ENCODE measurements at regions not wholly inside any gene's neighbourhood (a gene's known extent, or its start where the extent isn't known, plus 50 kb on each side); places are given as distances from the start of the nearest gene placed in this dataset.

GRCh38 chr2:181243319-181243718, 213.9 kb upstream of the ITGA4 start:
- TF ChIP-seq EZH2 (IDR thresholded peaks at IDR 0.05; ENCODE audit: borderline replicate concordance, low read depth, low read length, severe bottlenecking) (no peak), CTCF (IDR thresholded peaks at IDR 0.05; ENCODE audit: borderline replicate concordance, extremely low read depth, low read length, poor library complexity, severe bottlenecking) (no peak)
- Histone ChIP-seq H3K4me3 (ENCODE audit: low read depth in 1 of 2, low read length in 2 of 2) (no peak overlapping the region), H3K27ac (ENCODE audit: low read length) (no peak overlapping the region), H4K20me1 (ENCODE audit: insufficient read depth, low read length) (no peaks in the 10 kb centered on the region), H3K9ac (ENCODE audit: low read depth, low read length) (no peak overlapping the region), H2AFZ (ENCODE audit: low read depth, low read length) (no peak overlapping the region), H3K4me2 (ENCODE audit: insufficient read depth, low read length) (no peak overlapping the region), H3K36me3 (ENCODE audit: insufficient read depth, low read length) (no peaks in the 10 kb centered on the region), H3K79me2 (ENCODE audit: insufficient read depth, low read length) (no peaks in the 10 kb centered on the region), H3K27me3 (ENCODE audit: insufficient read depth, low read length, poor library complexity) (no peaks in the 10 kb centered on the region), H3K9me3 (ENCODE audit: insufficient read depth, low read length, severe bottlenecking) (no peaks in the 10 kb centered on the region), H3K4me1 (ENCODE audit: insufficient read depth, low read length) (peaks cover 17% of the 10 kb centered on the region)
- no peak for ATAC-seq (ENCODE audit: insufficient read depth, low read depth)
- no peak for DNase-seq

GRCh38 chr2:181250691-181251090, 206.5 kb upstream of the ITGA4 start:
- TF ChIP-seq CTCF (IDR thresholded peaks at IDR 0.05; ENCODE audit: borderline replicate concordance, extremely low read depth, low read length, poor library complexity, severe bottlenecking) (no peak), EZH2 (IDR thresholded peaks at IDR 0.05; ENCODE audit: borderline replicate concordance, low read depth, low read length, severe bottlenecking) (no peak)
- Histone ChIP-seq H3K27me3 (ENCODE audit: insufficient read depth, low read length, poor library complexity) (no peaks in the 10 kb centered on the region), H3K9me3 (ENCODE audit: insufficient read depth, low read length, severe bottlenecking) (no peaks in the 10 kb centered on the region), H3K4me1 (ENCODE audit: insufficient read depth, low read length) (peaks cover 3% of the 10 kb centered on the region; the same call in 1 of the 2 replicates), H3K4me2 (ENCODE audit: insufficient read depth, low read length) (no peak overlapping the region), H3K79me2 (ENCODE audit: insufficient read depth, low read length) (no peaks in the 10 kb centered on the region), H3K27ac (ENCODE audit: low read length) (no peak overlapping the region), H3K36me3 (ENCODE audit: insufficient read depth, low read length) (peaks cover 4% of the 10 kb centered on the region; the same call in 1 of the 2 replicates), H3K9ac (ENCODE audit: low read depth, low read length) (no peak overlapping the region), H2AFZ (ENCODE audit: low read depth, low read length) (no peak overlapping the region), H3K4me3 (ENCODE audit: low read depth in 1 of 2, low read length in 2 of 2) (no peak overlapping the region), H4K20me1 (ENCODE audit: insufficient read depth, low read length) (no peaks in the 10 kb centered on the region)
- ATAC-seq (ENCODE audit: insufficient read depth, low read depth): no peak
- no peak for DNase-seq

- no peaks in the 10 kb centered on the region for H4K20me1 ChIP-seq (ENCODE audit: insufficient read depth, low read length)
- no peak overlapping the region for H3K4me3 ChIP-seq (ENCODE audit: low read depth in 1 of 2, low read length in 2 of 2)
- no peaks in the 10 kb centered on the region for H3K27me3 ChIP-seq (ENCODE audit: insufficient read depth, low read length, poor library complexity)
- TF ChIP-seq EZH2 (IDR thresholded peaks at IDR 0.05; ENCODE audit: borderline replicate concordance, low read depth, low read length, severe bottlenecking) (no peak), CTCF (IDR thresholded peaks at IDR 0.05; ENCODE audit: borderline replicate concordance, extremely low read depth, low read length, poor library complexity, severe bottlenecking) (no peak)
- H3K79me2 ChIP-seq (ENCODE audit: insufficient read depth, low read length): no peaks in the 10 kb centered on the region
- DNase-seq (no peak), ATAC-seq (ENCODE audit: insufficient read depth, low read depth) (0 out of 3 replicates have a peak, but pooled peaks have one; percentile 45)
- H3K36me3 ChIP-seq (ENCODE audit: insufficient read depth, low read length): peaks cover 4% of the 10 kb centered on the region; the same call in 1 of the 2 replicates
- no peak overlapping the region for H3K9ac ChIP-seq (ENCODE audit: low read depth, low read length)
- peaks cover 2% of the 10 kb centered on the region for H3K9me3 ChIP-seq (ENCODE audit: insufficient read depth, low read length, severe bottlenecking)
- no peak overlapping the region for H3K4me2 ChIP-seq (ENCODE audit: insufficient read depth, low read length)
- H3K27ac ChIP-seq (ENCODE audit: low read length): 0 out of 2 replicates have a peak overlapping the region, but pooled peaks have one; percentile 25
- H3K4me1 ChIP-seq (ENCODE audit: insufficient read depth, low read length): peaks cover 3% of the 10 kb centered on the region; the same call in 1 of the 2 replicates
- H2AFZ ChIP-seq (ENCODE audit: low read depth, low read length): no peak overlapping the region
Observed at GRCh38 chr2:181252262-181253148, 204.7 kb upstream of the ITGA4 start.
